ENCODE measurements at regions not wholly inside any gene's neighbourhood (a gene's known extent, or its start where the extent isn't known, plus 50 kb on each side); places are given as distances from the start of the nearest gene placed in this dataset.

DNA sequence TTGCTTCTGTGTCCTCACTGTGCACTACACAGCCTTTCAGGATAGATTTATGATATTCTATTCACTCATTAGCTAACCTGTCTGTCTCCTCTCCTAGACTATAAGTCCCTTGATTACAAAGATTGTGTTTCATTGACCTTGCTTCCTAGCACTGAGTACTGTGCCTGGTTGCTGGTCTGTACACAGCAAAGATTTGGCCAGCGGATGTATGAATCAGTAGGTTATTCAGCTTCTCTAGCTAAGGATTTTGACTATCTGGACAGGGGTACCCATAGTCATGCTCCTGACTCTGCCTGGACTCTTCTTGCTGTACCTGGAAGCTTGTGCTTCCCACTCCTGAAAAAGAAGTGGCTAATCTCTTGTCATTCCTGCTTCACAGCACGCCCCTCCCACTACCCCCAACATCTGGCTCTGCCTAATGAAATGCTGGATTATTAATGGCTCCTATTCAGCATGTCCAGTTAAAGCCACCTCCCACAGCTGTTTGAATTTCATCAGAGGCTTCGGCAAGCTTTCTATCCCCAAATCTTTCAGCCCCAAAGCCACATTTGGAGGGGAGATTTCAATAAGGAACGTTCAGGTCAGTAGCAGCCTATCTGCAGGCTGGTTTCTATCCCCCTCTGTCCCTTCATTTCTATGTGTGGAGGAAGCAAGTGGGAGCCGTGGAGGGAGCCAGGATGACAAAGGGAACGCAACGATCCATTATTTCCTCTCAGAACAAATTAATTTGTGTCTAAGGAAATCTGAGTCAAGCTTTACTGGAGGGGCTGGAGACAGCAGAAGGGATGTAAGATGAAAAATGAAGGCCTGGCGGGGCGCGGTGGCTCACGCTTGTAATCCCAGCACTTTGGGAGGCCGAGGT lies 64.8 kb upstream of the PPM1J start:
- no peak for DNase-seq

DNA sequence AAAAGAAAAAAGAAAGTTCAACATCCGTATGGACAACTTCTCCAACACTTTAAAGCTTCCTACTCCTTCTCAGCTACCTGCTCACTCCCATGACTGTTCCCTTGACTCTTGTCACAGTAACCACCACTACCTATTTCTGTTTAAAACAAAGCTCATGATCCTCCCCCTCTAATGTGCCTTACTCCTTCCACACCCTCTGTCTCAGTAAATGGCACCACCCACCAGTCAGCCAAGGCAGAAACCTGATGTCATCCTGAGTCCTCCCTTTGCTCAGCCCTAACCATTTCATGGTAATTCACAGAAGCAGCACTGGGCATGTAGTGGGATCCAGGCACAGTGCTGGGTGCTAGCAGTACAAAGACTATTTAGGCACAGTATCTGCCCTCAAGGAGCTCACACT lies 63.0 kb upstream of the PPM1J start:
- no peak for DNase-seq

- no peak for DNase-seq
Observed at GRCh38 chr1:112776688-112777087, 61.6 kb upstream of the PPM1J start.

- DNase-seq: no peak
Observed at GRCh38 chr1:112772781-112773180, 57.6 kb upstream of the PPM1J start.

DNA sequence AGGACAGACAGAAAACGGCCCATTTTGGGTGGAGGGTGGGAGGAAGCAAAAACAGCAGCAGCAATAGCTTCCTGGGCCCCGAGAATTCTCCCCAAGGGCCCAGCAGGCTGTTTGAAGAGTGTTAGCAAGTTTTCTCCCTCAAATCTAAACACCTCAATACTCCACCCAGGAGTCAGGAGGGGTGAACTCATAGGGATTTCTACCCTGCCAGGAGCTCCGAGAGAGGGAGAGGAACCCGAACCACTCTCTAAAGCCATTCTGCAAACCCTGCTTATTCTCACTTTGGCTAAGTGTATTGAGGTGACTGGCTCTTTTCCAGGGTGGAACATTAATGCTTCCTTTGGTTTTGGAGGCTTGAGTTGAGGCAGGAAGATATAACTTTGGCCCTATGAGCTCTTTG lies 55.6 kb upstream of the PPM1J start:
- no peak for DNase-seq

DNA sequence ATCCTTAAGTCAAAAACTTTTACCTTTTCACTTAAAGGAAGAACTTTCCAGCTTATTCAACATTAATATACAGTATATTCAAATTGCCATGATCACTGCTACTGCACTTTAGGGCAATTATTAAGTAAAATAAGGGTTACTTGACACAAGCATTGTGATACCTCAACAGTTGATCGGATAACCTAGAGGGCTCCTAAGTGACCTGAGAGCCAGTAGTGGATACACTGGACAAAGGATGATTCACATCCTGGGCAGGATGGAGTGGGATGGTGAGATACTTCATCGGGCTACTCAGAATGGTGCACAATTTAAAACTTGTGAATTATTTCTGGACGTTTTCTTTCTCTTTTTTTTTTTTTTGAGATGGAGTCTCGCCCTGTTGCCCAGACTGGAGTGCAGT lies 54.5 kb upstream of the PPM1J start:
- no peak for DNase-seq

DNA sequence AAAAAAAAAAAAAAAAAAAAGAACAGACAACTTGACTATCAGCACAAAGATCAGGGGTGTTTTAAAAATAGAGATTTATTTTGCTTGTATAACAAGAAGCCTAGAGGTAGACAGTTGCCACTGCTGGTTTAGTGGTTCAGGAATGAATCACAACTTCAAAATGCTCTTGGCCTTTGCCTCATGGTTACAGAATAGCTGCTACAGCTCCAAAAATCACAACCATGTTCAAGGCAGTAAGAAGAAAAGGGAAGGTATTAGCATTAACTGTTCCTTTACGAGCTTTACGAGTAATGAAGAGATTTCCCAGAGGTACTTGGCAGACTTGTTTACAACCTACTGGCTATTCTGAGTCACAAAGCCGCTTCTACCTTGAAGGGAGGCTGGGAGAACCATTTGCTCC lies 52.5 kb upstream of the PPM1J start:
- no peak for DNase-seq

Measured in activated CD4-positive, alpha-beta T cell treated with anti-CD3 and anti-CD28 coated beads for 48 hours (primary cell).